GM19372 (cell line): ENCODE measurements at regions not wholly inside any gene's neighbourhood (a gene's known extent, or its start where the extent isn't known, plus 50 kb on each side); places are given as distances from the start of the nearest gene placed in this dataset.
"Not testable (repeated sequence)": the region's sequence is repeated elsewhere in the genome, so short reads cannot be mapped to it uniquely, and the experiment has no call there.

Source experiments
- ATAC-seq: cut with Tn5 transposase; IDR thresholded peaks from one replicate; pipeline ENCODE4 v1.9.1; 2021; ENCODE audit warnings: mild to moderate bottlenecking, low read depth, moderate library complexity; ENCODE audit not compliant: unreplicated experiment

DNA sequence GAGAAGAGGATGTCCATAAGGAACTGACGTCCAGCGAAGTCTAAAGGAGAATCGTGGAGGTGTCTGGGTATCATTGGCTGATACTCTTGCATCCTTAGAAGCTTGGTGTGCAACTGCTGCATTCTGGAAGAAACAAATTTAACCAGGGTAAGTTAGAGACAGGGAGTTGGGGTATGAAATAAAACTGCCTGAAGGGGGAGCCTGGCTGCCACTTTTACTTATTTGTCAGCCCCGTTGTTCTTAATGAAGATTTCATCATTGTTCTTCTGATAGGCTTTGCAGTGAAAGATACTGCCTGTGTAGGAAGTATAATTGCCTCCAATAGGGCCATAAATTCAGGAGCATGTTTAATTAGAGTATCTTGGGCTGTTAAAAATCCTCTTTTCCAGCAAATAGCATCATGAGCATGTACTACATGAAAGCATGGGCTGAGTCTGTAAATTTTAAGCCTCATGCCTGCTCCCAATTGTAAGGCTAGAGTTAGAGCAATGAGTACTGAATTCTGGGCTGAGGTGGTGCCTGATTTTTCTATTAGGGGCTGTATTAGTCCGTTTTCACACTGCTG, 1264.5 kb upstream of the ACO1 start:
- peak; percentile 83 for ATAC-seq

DNA sequence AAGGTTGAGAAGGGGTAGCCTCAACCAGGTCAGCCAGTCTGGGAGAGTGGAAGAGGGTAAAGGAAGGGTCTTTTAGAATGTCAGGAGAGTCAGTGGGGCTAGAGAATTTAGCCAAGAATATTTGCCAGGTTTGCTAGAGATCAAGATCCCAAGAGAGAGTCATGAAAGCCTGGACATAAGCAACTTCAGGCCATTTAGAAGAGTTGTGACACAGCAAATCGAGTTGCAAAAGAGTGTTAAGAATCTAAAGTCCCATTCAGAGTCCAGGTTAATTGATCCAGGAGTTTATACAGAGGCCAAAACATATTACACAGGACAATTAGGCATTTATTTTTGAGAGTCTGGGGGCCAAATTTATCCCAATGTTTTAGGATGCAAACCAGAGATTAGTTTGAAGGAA, 1260.1 kb upstream of the ACO1 start:
- no peak for ATAC-seq

DNA sequence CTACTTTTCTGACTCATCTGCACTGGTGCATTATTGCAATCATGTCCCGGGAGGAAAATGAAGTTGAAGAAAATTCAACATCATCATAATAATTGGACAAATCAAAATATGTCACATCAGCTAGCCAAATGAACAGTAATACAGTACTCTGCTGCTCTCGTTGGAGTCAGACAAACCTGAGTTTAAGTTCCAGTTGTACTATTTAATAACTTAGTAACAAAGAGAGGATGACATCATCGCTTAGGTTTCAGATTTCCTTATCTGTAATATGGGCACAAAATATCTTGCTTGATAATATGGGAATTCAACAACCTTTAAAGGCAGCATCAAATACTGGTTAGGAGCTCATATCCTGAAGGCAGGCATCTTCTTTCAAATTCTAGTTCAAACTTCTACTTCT, 1248.9 kb upstream of the ACO1 start:
- no peak for ATAC-seq

DNA sequence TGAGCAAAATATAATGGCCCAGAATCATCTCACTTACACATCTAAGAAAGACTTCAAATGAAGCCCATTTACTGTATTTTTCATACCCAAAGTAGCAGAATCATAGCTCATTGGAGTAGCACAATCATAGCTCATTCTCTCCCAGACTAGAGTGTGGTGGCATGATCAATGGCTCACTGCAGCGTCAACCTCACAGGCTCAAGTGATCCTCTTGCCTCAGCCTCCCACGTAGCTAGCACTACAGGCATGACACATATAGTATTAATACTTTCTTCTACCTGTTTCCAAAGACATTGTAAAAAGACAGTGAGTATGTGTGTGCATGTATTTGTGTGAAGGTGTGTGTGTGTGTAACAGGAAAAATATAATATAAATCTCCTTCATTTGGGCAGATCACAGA, 1247.9 kb upstream of the ACO1 start:
- ATAC-seq, result no peak

DNA sequence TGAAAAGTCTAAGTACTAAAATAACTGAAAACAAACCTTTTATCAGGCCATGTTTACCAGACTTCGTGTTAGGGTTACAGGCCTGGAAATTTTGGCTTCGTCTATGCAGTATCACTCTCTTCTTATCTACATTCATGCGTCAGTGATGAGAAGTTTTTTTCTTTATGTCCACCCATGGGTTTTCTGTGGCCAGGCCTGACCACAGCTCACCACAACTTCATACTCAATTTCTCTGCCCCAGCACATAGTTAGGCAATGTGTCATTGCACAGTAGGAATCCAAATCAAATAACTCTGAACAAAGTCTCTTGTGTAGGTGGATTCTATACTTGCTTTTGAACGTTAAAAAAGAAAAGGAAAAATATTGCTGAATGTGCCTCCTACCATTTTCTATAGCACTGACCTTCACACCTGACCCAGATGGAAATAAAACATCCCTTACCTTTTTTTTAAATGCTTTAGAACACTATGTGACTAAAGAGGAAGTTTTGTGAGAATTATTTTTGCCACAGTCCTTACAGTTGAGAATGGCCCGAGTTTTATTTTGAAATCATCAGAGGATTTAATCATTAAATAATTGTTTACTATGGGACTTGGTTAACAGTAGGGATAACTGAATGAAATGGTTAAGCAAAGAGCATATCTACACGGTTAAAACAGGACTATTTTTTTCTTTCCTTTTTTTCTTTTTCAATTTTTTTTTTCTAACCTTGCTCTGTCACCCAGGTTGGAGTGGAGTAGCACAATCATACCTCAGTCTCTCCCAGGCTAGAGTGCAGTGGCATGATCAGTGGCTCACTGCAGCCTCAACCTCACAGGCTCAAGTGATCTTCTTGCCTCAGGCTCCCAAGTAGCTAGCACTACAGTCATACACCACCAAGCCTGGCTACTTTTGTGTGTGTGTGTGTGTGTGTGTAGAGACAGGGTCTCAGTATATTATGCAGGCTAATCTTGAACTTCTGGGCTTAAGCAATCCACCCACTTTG, 1247.0 kb upstream of the ACO1 start:
- peak; percentile 43 for ATAC-seq

DNA sequence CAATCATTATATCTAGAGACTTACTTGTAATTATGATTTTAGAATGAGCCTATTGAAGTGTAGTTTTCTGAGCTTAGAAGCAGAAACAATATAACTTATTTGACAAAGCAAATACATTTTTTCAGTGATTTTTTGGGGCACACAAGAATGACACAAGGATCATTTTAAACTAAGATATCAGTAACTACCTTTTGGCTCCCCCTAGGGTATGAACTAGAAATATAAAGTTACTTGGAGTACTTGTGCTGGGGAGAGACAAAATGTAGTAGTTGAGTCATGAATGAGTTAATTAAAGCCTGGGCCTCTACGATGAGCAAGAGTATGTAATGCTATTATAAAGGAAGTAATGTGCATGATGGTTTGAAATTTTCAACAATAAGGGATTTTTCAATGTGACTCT, 1244.1 kb upstream of the ACO1 start:
- no peak for ATAC-seq

DNA sequence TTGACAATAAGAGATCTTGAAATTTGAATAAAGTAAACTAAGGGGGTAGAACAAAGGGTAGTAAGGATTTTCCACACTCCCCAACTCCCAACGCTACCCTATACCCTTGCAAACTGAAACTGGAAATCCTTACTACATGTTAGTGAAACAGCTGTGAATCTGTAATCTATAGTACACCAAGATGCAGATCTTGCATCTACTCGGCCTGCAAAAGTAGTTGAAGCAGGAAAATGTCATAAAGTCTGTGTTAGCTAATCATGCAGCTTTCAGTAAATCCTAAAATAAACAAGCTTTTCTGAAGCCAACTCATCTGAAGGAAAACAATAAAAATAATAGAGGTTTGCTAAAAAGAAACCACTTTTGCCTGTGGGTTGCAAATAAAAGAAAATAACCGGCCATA, 1242.0 kb upstream of the ACO1 start:
- ATAC-seq, result no peak

DNA sequence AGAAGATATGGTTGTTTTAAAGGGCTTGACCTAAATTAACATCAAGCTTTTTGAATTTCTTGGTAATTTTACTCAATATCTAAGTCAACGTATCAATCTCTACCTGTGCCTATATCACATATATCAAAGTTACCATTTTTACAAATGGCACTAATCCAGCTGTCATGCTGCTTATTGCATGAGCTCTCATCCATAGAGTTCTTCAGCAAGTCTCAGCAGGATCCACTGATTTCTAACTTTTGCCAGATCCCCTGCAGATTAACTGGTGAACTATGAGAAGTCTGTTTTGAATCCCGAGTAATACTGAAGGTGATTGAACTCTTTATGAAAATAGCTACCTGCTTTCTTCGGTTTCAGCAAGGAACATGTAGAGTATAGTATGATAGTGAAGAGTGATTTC, 1239.8 kb upstream of the ACO1 start:
- no peak for ATAC-seq

DNA sequence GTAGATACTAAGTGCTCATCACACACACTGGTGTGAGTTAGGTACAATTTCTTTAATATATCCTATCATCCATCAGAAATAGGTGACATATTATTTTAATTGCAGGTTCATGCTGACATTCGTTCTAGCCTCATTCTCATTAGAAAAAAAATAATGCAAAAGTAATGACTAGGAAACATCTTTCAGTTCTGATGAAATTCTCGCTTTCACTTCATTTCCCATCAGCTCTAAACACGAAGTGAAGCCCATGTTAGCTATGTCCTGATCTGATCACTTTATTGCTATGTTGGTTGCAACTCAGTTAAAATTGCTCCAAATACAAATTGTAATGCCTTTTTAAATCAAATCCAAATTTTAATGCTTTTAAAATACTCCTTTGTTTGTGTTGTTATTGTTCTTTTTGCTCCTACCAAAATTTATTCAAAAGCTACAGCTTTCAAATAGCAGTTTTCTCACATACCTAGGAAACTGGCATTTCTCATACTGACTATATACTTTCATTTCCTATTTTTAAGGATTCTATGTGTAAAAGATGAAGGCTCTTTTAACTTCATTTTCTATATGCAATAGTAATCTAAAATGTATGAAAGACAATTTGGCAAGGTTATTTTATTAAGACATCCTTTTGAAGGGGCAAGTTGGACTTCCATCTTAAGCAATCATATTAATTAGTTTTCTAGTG, 1237.8 kb upstream of the ACO1 start:
- peak; percentile 94 for ATAC-seq

DNA sequence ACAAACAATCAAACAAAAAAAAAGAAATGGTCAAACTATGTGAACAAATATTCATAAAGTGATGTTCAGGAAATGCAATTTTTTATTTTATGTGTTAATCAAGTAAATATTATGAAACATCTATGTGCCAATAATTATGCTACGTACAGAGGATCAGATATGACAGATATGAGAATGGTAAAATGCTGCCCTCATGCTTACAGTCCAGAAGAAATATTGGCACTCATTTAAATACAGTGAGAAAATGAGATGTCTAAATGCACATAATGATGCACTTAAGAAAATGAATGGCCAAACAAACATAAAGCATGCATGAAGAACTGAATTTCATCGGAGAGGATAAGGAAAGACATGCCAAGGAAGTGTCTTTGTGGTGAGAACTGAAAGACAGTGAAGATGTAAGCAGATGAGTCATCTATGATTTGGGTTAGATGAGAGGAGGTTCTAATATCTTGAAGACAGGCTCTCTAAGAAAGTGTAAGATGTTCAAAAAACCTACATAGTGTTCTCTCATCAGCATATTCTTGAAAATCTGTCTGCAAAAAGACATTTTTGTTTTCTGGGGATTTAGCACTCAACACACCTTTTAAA, 1231.1 kb upstream of the ACO1 start:
- peak; percentile 80 for ATAC-seq

DNA sequence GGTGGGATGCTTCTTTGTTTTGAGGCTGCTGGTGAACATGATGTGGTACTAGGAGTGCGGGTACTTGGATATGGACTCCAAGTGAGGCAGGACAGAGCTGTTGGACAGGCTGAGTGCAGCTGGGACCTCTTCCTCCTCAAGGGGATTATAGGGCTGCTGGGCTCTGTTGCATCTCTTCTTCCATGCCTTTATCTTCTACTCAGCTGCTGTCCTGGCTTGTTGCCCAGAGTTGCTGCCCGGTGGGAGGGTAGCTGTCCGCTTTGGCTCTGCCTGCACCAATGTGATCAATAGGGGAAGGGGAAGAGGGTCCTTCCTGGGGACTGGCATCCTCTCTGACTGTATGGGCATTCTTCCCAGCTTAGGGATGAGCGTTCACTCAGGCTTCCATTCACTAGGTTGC, 1217.9 kb upstream of the ACO1 start:
- ATAC-seq, result no peak

DNA sequence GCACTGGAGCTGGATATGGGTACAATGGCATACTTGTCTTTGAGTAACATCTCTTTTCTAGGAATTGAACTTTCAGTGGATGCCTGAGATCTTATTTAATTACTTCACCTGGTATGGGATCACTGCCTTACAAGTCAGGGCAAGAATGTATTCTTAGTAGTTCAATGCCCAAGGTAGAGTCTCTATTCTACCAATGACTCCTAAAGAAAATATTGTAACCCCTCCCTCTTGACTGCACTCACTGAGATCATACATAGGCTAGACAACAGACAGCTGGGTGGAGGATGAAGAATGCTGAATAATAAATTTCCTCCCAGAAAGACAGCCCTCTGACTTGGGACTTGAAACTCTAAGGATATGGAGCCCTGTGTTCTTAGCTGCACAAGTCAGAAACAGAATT, 1216.3 kb upstream of the ACO1 start:
- no peak for ATAC-seq

DNA sequence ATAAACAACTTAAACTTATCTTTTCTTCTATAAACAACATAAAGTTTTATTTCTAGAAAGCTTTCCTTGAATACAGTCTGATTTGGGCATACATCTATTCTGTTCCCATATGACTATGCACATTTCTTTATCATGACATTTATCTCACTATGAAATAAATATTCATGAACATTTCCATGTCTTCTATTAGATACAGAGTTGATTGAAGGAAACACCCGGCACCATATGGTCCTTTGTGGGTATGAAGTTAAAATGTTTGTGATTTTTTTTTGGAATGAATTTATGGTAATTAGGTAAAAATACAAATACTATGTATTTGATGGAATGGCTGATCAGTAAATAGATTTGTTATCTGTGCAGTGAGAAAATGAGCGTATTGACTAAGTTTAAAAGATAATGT, 1209.8 kb upstream of the ACO1 start:
- no peak for ATAC-seq

DNA sequence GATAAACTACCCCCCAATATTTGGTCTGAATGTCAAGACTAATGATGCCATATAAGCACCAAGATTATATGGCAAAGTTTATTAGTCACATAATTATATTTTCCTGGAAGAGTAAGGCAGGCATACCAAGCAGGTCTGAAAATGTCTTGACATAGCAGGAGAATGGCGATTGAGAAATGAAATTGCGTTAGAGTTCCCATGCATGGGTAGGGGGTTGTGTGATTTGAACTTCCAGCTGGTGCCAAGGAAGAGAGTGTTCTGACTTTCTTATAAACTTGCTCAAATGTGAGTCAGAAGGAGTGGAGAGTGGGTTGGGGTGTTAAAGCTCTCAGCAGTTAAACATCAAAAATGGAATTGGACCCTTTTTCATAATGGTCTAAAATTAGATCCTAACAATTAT, 1200.6 kb upstream of the ACO1 start:
- ATAC-seq, result no peak

DNA sequence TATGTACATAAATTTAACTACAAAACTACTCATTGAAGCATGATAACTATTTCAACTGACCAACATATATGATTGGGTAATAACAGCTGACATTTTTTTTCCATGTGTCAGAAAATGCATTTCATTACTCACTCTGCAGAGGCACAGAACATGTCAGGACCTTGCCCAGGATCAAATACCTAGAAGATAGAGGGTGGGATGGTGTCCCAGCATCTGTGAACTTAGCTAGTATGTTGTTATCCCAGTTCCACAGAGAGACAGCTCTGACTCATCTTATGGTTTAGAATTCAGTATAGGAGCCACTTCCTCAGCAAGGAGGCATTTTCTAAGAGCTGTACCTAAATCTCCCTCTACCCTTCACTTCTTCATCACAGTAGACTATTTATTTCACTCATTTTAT, 1198.6 kb upstream of the ACO1 start:
- ATAC-seq, result no peak

DNA sequence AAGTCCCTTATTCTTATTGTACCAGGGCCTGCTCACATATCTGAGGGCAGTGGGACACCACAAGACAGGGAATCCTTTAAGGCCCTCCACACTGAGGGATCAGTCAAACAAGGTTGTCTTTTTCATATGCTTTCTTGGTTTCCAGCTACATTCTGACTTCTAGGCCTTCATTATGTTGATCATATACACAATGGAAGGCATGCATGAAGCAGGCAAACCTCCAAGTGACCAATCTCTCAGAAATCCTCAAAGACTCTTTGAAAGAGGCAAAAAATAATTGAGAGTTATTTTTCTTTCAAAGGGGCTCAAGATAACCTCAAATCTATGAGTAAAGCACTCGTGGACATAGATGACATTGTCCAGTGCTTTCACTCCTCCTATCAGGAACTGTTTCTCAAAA, 1195.9 kb upstream of the ACO1 start:
- ATAC-seq, result no peak

DNA sequence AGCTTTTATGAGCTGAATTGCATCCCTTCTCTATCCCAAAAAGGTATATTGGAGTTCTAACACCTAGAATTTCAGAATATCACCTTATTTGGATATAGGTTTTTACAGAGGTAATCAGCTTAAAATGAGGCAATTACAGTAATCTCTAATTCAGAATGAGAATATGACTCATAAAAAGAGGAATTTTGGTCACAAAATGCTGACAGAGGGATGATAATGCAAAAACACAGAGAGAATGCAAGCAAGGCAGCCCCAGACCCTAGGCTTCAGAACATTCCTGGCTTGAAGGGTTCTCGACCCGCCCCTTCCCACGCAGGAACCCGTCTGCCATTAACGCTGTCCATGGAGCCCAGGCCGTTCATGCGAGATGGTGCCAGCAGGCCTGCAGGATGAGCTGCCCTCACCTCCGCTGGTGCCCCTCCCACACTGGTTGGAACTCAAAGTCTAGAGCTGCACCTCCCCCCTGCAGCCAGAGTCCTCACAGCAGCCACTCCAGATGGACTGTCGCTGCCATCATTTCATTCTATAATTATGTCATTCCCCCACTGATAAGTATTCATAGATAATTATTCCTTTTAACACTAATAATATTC, 1173.4 kb upstream of the ACO1 start:
- ATAC-seq, result peak; percentile 88

DNA sequence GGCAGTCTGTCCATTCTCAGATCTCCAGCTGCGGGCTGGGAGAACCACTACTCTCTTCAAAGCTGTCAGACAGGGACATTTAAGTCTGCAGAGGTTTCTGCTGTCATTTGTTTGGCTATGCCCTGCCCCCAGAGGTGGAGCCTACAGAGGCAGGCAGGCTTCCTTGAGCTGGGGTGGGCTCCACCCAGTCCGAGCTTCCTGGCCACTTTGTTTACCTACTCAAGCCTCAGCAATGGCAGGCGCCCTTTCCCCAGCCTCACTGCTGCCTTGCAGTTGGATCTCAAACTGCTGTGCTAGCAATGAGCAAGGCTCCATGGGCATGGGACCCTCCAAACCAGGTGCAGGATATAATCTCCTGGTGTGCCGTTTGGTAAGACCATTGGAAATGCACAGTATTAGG, 1154.5 kb upstream of the ACO1 start:
- not testable (repeated sequence) for ATAC-seq

DNA sequence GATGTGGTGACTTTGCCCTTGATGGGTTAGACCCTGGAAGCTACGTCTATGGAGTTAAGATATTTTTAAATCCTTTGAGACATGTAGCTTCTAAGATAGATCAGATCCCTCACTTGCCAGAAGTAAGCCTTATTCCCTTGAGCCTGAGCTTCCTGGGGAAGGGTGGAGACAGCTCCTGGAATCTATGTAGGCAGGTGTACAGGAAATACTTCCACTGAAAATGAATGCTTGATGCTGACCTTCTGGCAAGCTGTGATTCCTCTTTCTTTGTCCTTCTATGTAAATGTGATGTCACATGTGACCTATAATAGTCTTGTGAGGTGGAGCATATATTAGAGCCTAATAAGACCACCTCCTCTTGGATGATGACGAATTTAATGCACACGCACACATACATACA, 1152.0 kb upstream of the ACO1 start:
- ATAC-seq, result no peak

DNA sequence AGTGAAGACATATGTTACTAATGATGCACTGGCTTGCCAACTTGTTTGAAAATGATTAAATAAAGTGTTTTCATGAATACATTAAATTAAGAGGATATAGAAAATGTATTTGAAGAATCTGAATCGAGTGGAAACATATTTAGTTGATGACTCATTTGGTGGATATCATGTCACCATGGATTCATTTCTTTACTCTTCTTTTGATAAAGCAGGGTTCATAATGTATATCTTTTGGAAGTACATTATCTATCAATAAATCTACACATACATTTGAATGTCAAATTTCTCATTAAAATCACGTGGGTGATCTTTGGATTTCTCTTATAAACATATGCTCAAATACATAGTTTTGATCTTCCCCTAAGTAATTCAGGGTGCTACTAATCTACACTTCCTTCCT, 1148.1 kb upstream of the ACO1 start:
- ATAC-seq, result no peak

DNA sequence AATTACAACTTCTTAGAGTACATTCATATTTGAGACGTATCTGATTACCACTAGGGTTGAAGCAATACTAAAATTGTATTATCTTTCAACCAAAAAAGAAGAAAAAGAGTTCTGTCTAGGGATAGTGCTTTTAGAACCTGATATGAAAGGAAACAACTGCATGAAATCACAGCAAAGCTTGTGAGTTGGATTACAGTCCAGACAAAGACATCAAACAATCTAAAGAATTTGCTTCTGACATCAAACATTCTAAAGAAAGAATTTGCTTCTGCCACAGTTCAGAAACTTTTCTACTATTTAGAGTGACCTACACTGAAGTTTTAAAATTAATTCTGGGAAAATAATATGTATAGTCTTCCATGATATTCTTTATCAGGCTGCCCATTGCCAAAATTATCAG, 1141.1 kb upstream of the ACO1 start:
- ATAC-seq, result no peak
